ENCODE measurements at regions not wholly inside any gene's neighbourhood (a gene's known extent, or its start where the extent isn't known, plus 50 kb on each side); places are given as distances from the start of the nearest gene placed in this dataset.
"Not testable (repeated sequence)": the region's sequence is repeated elsewhere in the genome, so short reads cannot be mapped to it uniquely, and the experiment has no call there.

DNA sequence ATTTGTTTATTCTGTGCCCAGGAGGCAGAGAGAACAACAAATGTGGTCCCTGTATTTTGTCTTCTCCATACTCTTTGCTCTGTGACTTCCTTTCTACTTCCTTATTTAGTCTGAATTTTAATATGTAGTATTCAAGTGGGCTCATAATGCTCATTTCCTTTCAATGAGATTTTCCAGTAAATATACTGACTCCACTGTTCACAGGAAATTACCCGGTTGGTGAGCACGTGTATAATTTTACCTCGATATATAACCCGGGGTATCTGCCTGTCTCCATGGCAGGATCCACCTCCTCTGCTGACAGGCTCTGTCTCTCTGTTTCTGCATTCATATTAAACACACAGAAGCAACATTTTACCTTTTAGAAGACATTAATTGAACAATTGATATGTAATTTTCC is 166.0 kb downstream of the SLC38A4 start:
- H3K27me3 Mint-ChIP-seq (ENCODE audit: unreplicated experiment): no peaks in the 10 kb centered on the region
- no peak for DNase-seq
- peaks cover 46% of the 10 kb centered on the region for H3K4me1 Mint-ChIP-seq (ENCODE audit: low read depth, unreplicated experiment)
- intact Hi-C loops (cut with micrococcal nuclease; ENCODE audit: unreplicated experiment): loop anchor here (2.0 to 5.0 kb wide), 4 partner anchors 167 to 318 kb away; no protein-coding TSS in a partner anchor
- BruUV-seq (replicated peaks): no TSS peak
- TF ChIP-seq, protein P1, sequence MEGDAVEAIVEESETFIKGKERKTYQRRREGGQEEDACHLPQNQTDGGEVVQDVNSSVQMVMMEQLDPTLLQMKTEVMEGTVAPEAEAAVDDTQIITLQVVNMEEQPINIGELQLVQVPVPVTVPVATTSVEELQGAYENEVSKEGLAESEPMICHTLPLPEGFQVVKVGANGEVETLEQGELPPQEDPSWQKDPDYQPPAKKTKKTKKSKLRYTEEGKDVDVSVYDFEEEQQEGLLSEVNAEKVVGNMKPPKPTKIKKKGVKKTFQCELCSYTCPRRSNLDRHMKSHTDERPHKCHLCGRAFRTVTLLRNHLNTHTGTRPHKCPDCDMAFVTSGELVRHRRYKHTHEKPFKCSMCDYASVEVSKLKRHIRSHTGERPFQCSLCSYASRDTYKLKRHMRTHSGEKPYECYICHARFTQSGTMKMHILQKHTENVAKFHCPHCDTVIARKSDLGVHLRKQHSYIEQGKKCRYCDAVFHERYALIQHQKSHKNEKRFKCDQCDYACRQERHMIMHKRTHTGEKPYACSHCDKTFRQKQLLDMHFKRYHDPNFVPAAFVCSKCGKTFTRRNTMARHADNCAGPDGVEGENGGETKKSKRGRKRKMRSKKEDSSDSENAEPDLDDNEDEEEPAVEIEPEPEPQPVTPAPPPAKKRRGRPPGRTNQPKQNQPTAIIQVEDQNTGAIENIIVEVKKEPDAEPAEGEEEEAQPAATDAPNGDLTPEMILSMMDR (IDR thresholded peaks at IDR 0.05; ENCODE audit: unreplicated experiment): no peak
- CTCF ChIA-PET: no interaction called here
- H3K9me3 Mint-ChIP-seq (ENCODE audit: low read depth, unreplicated experiment): no peaks in the 10 kb centered on the region
- H3K4me3 Mint-ChIP-seq (ENCODE audit: low read depth, unreplicated experiment): no peak overlapping the region
- H3K27ac Mint-ChIP-seq (ENCODE audit: unreplicated experiment): peak overlapping the region; percentile 50
- no peaks in the 10 kb centered on the region for H3K36me3 Mint-ChIP-seq (ENCODE audit: insufficient read depth, unreplicated experiment)

DNA sequence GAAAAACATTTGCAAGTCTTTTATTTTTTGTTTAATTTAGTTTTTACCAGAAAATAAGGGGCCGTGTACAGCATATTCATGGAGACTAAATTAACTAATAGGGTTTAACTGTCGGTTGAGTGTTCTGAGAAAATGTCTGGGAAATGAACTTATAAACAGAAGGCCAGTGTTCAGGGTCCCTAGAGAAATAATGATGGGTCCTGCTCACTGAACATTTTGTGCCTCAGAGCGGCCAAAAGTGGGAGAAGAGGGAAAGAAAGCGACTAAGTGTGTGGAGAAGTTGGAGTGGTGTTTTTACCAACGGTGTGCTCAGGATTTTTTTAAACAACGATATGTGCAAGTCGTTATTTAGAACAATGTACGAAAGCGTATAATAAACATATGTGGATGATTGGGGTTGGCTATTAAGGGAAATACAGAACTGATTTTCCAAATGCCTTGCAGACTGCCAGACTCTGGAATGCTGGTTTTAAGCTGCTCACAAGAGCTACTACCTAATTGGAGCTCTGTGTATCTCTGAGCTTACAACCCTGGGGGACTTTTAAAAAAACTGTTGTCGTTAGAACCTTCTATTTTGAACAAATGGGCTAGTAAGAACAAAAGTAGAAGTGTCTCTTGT is 166.7 kb downstream of the SLC38A4 start:
- BruUV-seq (replicated peaks): no TSS peak
- H3K27ac Mint-ChIP-seq (ENCODE audit: unreplicated experiment): no peak overlapping the region
- no peaks in the 10 kb centered on the region for H3K36me3 Mint-ChIP-seq (ENCODE audit: insufficient read depth, unreplicated experiment)

DNA sequence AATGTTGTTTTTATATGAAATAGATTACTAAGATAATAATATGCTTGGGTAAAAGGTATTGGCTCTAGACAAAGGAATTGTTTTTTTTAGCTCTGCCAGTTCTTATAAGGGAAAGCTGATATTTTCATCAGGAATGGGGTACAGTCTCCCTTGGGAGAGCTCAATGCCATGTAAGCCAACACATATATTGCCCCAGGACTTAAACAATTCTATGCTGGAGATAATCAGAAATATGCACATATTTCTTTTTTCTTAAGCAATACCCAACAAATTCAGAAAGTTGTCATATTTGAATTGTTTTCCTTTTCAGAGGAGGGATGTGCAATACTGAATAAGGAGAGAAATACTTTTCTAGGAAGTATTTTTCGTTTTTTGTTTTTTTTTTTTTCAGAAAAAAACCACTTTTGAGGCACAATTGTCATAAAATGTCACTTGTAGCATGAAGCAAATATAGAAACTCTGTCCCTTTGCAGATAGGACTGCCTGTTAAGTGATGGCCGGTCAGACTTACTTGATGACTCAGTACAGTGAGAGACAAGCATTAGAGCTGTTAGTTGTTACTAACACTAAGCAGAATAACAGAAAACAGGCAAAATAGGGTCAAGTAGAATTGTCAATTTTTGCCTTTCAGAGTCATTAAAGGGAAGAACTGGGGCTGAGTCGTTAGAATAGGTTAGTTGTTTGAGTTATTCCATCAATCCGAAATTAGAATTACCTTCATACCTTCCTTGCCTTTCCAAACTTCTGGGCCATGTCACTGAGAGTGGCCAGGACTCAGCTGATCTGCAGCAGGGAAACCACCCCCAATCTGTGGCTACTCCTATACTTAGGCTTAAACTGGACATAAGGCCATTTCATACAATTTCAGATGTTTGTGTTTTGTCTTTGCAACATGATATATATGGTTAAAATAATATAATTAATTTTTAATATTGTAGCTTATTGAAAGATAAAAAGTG is 168.1 kb downstream of the SLC38A4 start:
- Mint-ChIP-seq H3K4me3 (ENCODE audit: low read depth, unreplicated experiment) (no peak overlapping the region), H3K9me3 (ENCODE audit: low read depth, unreplicated experiment) (peaks cover 2% of the 10 kb centered on the region), H3K36me3 (ENCODE audit: insufficient read depth, unreplicated experiment) (no peaks in the 10 kb centered on the region), H3K4me1 (ENCODE audit: low read depth, unreplicated experiment) (peaks cover 28% of the 10 kb centered on the region), H3K27ac (ENCODE audit: unreplicated experiment) (no peak overlapping the region), H3K27me3 (ENCODE audit: unreplicated experiment) (no peaks in the 10 kb centered on the region)
- no peak for DNase-seq
- TF ChIP-seq, protein P1 (IDR thresholded peaks at IDR 0.05; ENCODE audit: unreplicated experiment): no peak
- BruUV-seq (replicated peaks): no TSS peak
- CTCF ChIA-PET: no interaction called here
- intact Hi-C loops (cut with micrococcal nuclease; ENCODE audit: unreplicated experiment): no loop called here

More for the DNA sequence above, 166.7 kb downstream of the SLC38A4 start:
- CTCF ChIA-PET: no interaction called here
- H3K27me3 Mint-ChIP-seq (ENCODE audit: unreplicated experiment): no peaks in the 10 kb centered on the region
- H3K4me1 Mint-ChIP-seq (ENCODE audit: low read depth, unreplicated experiment): peaks cover 42% of the 10 kb centered on the region
- no peak overlapping the region for H3K4me3 Mint-ChIP-seq (ENCODE audit: low read depth, unreplicated experiment)
- intact Hi-C loops (cut with micrococcal nuclease; ENCODE audit: unreplicated experiment): no loop called here
- H3K9me3 Mint-ChIP-seq (ENCODE audit: low read depth, unreplicated experiment): peaks cover 2% of the 10 kb centered on the region
- TF ChIP-seq, protein P1 (IDR thresholded peaks at IDR 0.05; ENCODE audit: unreplicated experiment): no peak
- no peak for DNase-seq

DNA sequence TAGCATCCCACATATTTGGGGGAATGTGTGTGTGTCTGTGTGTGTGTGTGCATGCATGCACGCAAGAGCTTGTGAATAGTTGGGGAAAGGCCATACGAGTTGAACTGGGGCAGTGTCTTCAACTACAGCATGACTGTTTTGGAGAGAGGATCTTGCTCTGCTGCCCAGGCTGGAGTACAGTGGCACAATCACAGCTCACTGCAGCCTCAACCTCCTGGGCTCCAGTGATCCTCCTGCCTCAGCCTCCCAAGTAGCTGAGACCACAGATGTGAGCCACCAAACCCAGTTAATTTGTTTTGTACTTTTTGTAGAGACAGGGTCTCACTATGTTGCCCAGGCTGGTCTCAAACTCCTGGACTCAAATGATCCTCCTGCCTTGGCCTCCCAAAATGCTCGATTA is 169.8 kb downstream of the SLC38A4 start:
- H3K4me3 Mint-ChIP-seq (ENCODE audit: low read depth, unreplicated experiment); H3K27ac Mint-ChIP-seq (ENCODE audit: unreplicated experiment); DNase-seq; H3K27me3 Mint-ChIP-seq (ENCODE audit: unreplicated experiment); H3K9me3 Mint-ChIP-seq (ENCODE audit: low read depth, unreplicated experiment); intact Hi-C loops (cut with micrococcal nuclease; ENCODE audit: unreplicated experiment); CTCF ChIA-PET; H3K36me3 Mint-ChIP-seq (ENCODE audit: insufficient read depth, unreplicated experiment); BruUV-seq (replicated peaks): not testable (repeated sequence)
- peaks cover 18% of the 10 kb centered on the region for H3K4me1 Mint-ChIP-seq (ENCODE audit: low read depth, unreplicated experiment)

Data from Calu3 (cell line).